HUES48 (cell line): ENCODE measurements at regions not wholly inside any gene's neighbourhood (a gene's known extent, or its start where the extent isn't known, plus 50 kb on each side); places are given as distances from the start of the nearest gene placed in this dataset.

Experiments used
- H3K27ac ChIP-seq: one replicate; pipeline ENCODE4 v1.7.0; 2013; ENCODE audit warnings: low read depth, low read length, inconsistent platforms
- H3K27me3 ChIP-seq: 2 replicates; pipeline ENCODE4 v1.6.1; 2013; ENCODE audit warnings: mild to moderate bottlenecking, low read length; ENCODE audit not compliant: control insufficient read depth, insufficient read depth
- H3K36me3 ChIP-seq: 2 replicates; pipeline ENCODE4 v1.6.1; 2013; ENCODE audit warnings: low read length; ENCODE audit not compliant: control insufficient read depth, insufficient read depth
- H3K4me1 ChIP-seq: 2 replicates; pipeline ENCODE4 v1.6.1; 2013; ENCODE audit warnings: mild to moderate bottlenecking, low read length; ENCODE audit not compliant: control insufficient read depth, insufficient read depth
- H3K4me3 ChIP-seq: 2 replicates; pipeline ENCODE4 v1.5.1; 2013; ENCODE audit warnings: mild to moderate bottlenecking, low read depth, low read length
- H3K9ac ChIP-seq: 2 replicates; pipeline ENCODE4 v1.6.1; 2013; ENCODE audit warnings: mild to moderate bottlenecking, low read depth, low read length, moderate library complexity
- H3K9me3 ChIP-seq: 2 replicates; pipeline ENCODE4 v1.6.1; 2013; ENCODE audit warnings: low read length; ENCODE audit not compliant: control insufficient read depth, insufficient read depth

DNA sequence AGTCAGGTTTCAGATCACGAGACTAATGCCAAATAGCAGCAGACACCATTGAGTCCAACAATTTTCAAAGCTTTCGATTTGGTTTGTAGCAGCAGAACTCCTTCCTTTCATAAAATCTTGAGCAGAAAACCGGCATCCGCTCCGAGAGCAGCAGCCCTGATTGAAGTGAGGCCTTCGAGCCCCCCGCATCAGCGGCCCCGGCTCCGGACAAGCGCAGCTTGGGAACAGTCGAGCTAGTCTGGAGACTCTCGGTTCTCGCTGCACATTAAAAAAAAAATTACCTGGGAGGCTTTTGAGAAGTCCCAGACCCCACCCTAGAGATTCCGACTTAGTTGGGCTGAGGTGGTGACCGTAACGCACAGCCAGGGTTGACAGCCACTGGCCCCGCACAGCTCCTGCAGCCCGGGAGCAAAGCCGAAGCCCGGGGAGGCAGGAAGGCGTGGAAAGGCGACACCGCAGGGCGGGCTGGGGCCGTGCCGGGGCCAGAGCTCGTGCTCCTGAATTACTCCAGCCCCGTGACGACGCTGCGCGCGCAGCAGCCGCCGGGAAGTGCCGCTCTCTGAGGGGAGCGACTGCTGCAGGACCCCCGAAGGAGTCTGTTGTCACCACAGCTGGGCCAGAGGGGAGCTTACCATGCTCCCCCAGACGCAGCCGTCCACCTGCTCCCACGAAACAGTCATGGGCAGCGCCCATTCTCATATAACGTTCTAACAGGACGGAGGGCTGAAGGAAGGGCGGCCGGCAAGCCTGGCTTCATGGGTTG is 57.8 kb downstream of the SPATA19 start:
- Histone ChIP-seq H3K4me1 (0 out of 2 replicates have a peak, but pooled peaks cover 5% of the 10 kb centered on the region), H3K27ac (no peak overlapping the region), H3K27me3 (peaks cover 23% of the 10 kb centered on the region), H3K4me3 (peak overlapping the region; percentile 48; the same call in 1 of the 2 replicates), H3K36me3 (no peaks in the 10 kb centered on the region), H3K9me3 (no peaks in the 10 kb centered on the region), H3K9ac (no peak overlapping the region)

DNA sequence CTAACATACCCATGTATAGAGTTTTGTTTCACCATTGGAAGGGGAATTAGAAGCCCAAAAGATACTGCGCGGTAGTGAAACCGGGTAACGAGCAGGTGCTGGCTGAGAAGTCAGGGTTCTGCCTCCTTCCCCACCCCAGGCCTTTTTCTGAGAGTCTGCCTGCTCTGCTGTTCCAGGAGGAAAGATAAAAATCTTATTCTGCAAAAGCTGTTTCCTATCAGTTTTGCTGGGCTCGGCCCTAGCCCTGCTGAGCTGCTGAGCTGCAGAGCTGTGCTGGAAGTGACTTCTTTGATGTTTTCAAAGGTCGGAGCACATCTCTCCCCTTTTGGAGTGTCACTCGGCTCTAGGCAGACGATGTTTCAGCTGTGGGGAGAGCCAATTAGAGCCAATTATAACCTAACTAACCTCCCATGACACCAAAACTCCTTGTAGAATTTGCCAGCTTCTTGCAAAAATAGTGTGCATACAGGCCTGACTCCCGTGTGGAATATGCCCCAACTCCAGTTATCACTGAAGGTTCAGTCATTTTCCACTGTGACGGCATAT is 59.4 kb downstream of the SPATA19 start:
- no peaks in the 10 kb centered on the region for H3K9me3 ChIP-seq
- H3K4me1 ChIP-seq = 0 out of 2 replicates have a peak, but pooled peaks cover 5% of the 10 kb centered on the region
- no peaks in the 10 kb centered on the region for H3K36me3 ChIP-seq
- no peak overlapping the region for H3K4me3 ChIP-seq
- no peak overlapping the region for H3K9ac ChIP-seq
- no peak overlapping the region for H3K27ac ChIP-seq
- peaks cover 23% of the 10 kb centered on the region for H3K27me3 ChIP-seq

DNA sequence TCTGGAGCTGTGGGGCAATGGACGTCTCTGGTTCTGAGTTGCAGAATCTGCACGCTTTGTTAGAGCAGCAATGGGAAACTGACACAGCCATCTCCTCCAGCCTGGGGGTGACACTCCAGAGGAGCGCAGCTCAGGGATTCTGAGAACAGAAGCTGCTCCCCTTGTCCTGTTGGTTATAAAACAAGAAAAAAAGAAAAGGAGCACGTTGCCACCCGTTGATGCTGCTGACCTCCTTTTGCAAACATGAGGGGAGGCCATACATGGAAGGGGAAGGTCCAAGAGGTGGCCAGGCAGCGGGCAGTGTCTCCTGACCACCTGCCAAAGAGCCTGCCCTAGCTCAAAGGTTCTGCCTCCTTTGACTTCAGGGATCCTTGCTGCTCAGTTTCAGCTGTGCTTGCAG is 61.0 kb downstream of the SPATA19 start:
- Histone ChIP-seq H3K9me3 (no peaks in the 10 kb centered on the region), H3K4me1 (0 out of 2 replicates have a peak, but pooled peaks cover 5% of the 10 kb centered on the region), H3K4me3 (no peak overlapping the region), H3K36me3 (no peaks in the 10 kb centered on the region), H3K9ac (no peak overlapping the region), H3K27me3 (peaks cover 23% of the 10 kb centered on the region), H3K27ac (no peak overlapping the region)

DNA sequence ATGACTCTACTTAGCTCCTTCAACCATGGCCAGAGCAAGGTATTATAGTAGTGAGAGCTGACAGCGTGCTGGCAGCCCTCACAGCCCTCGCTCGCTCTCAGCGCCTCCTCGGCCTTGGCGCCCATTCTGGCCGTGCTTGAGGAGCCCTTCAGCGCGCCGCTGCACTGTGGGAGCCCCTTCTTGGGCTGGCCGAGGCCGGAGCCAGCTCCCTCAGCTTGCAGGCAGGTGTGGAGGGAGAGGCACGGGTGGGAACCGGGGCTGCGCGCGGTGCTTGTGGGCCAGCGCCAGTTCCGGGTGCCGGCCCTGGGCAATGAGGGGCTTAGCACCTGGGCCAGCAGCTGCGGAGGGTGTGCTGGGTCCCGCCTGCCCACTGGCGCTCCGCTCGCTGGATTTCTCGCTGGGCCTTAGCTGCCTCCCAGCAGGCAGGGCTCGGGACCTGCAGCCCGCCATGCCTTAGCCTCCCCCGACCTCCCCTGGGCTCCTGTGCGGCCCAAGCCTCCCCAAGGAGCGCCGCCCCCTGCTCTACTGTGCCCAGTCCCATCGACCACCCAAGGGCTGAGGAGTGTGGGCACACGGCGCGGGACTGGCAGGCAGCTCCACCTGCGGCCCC is 63.1 kb downstream of the SPATA19 start:
- Histone ChIP-seq H3K36me3 (no peaks in the 10 kb centered on the region), H3K4me1 (0 out of 2 replicates have a peak, but pooled peaks cover 3% of the 10 kb centered on the region), H3K9ac (no peak overlapping the region), H3K27ac (no peak overlapping the region), H3K27me3 (peaks cover 10% of the 10 kb centered on the region), H3K9me3 (no peaks in the 10 kb centered on the region), H3K4me3 (no peak overlapping the region)

DNA sequence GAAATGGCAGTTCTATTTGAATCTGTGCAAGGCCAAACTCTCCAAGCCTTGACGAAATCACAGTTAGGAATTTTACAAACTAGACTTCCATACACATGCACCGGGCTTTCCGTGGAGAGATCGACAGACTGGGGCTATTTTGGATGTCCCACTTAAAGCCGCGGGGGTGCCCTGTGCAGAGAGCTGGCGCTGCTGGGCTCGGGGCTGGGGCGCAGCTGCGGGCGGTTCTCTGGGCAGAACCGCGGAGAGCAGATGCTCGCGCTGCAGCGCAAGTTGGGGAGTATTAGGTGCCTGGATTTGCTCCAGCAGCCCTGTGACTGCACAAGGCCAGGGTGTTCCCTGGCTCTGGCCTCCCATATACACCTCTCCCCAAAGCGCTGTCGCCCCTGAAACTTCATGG is 67.2 kb downstream of the SPATA19 start:
- Histone ChIP-seq H3K9ac (no peak overlapping the region), H3K27me3 (no peaks in the 10 kb centered on the region), H3K4me3 (no peak overlapping the region), H3K27ac (no peak overlapping the region), H3K9me3 (peaks cover 3% of the 10 kb centered on the region; the same call in 1 of the 2 replicates), H3K4me1 (0 out of 2 replicates have a peak, but pooled peaks cover 3% of the 10 kb centered on the region), H3K36me3 (no peaks in the 10 kb centered on the region)

DNA sequence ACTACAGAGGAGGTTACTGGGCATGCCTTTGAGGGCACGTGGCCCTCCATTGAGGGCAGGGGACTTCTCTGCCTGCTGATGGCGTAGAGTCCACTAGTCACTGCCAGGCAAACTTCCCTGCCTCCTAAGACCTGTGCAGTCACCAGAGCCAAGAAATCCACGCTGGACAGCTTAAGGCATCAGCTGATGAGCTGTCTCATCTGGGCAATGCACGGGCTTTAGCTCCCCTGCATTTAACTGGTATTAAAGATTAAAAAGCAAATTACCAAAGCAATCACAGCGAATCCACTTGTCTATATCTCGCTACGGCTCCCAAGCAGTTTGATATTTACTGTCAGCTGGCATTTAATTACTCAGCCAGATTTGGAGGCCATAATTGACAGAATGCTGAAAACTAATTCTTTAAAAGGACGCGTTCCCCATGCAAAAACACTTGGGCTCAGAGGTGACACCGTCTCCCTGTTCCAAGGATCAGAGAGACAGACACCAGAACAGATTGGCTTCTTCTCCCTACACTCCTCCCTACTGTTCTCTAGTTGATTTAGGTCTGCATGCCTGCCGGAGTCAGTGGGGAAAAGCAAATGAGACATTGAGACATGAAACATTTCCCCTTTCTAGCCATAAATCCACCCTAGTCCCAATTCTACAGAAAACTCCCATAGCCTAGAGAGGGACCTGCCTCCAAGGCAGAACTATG is 68.5 kb downstream of the SPATA19 start:
- peaks cover 3% of the 10 kb centered on the region; the same call in 1 of the 2 replicates for H3K9me3 ChIP-seq
- no peak overlapping the region for H3K27ac ChIP-seq
- H3K27me3 ChIP-seq = no peaks in the 10 kb centered on the region
- no peak overlapping the region for H3K4me3 ChIP-seq
- 0 out of 2 replicates have a peak, but pooled peaks cover 3% of the 10 kb centered on the region for H3K4me1 ChIP-seq
- H3K9ac ChIP-seq = no peak overlapping the region
- H3K36me3 ChIP-seq = no peaks in the 10 kb centered on the region

DNA sequence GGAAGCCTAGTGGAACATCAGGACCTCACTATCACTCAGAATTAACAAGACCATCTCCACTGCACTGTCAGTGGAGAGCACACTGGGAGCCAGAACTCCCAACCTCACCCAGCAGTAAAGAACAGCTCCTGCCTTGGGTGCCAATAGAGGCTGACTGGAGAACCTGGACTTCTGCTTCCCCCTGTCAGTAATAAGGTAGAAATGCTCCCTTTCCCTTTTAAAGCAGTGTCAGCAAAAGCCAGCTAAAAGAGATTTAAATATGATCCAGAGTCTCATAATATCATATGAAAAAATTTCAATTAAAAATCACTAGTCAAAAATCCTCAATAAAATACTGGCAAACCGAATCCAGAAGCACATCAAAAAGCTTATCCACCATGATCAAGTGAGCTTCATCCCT is 82.8 kb downstream of the SPATA19 start:
- no peak overlapping the region for H3K4me3 ChIP-seq
- no peak overlapping the region for H3K9ac ChIP-seq
- H3K4me1 ChIP-seq = no peaks in the 10 kb centered on the region
- no peaks in the 10 kb centered on the region for H3K36me3 ChIP-seq
- no peaks in the 10 kb centered on the region for H3K27me3 ChIP-seq
- H3K9me3 ChIP-seq = no peaks in the 10 kb centered on the region
- no peak overlapping the region for H3K27ac ChIP-seq

DNA sequence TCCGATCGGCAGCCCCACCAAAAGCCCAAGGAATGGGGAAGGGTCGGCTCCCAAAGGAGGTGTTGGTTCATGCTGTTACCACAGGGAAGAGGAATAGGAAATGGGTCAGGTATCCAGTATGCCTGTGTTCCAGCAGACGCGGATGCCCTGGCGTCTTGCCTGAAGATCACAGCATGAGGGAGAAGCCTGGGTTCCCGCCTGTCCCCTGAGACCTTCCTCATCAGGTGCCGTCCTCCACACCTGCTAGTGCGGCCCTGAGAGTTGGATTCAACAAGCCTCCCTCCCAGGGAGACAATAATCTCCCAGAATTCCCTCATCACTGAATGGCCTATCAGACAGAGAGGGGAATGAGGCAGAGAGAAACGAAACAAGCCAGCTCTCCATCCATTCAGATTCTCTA is 92.2 kb downstream of the SPATA19 start:
- Histone ChIP-seq H3K27ac (no peak overlapping the region), H3K4me3 (no peak overlapping the region), H3K9ac (no peak overlapping the region), H3K36me3 (no peaks in the 10 kb centered on the region), H3K9me3 (no peaks in the 10 kb centered on the region), H3K4me1 (peaks cover 4% of the 10 kb centered on the region; the same call in 1 of the 2 replicates), H3K27me3 (no peaks in the 10 kb centered on the region)

DNA sequence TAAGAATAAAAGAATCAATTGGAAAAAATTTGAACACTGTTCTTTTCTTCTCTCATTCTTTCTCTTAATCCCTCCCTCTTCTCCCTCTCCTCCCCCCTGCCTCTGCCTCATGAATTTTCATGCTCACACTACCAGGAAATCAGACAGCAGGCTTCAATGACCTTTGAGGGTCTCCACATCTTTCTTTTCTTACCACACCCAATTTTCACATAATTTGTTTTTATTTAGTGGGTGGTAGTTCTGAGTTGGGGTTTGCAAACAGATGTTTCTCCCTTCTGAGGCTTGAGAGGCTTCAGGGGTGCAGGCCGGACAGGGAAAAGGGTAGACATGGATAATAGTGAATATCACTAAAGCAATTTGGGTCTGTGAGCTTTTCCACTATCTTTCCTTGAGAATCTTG is 95.5 kb downstream of the SPATA19 start:
- no peak overlapping the region for H3K27ac ChIP-seq
- no peak overlapping the region for H3K9ac ChIP-seq
- H3K27me3 ChIP-seq = no peaks in the 10 kb centered on the region
- H3K36me3 ChIP-seq = no peaks in the 10 kb centered on the region
- no peaks in the 10 kb centered on the region for H3K9me3 ChIP-seq
- H3K4me3 ChIP-seq = no peak overlapping the region
- peaks cover 14% of the 10 kb centered on the region for H3K4me1 ChIP-seq

DNA sequence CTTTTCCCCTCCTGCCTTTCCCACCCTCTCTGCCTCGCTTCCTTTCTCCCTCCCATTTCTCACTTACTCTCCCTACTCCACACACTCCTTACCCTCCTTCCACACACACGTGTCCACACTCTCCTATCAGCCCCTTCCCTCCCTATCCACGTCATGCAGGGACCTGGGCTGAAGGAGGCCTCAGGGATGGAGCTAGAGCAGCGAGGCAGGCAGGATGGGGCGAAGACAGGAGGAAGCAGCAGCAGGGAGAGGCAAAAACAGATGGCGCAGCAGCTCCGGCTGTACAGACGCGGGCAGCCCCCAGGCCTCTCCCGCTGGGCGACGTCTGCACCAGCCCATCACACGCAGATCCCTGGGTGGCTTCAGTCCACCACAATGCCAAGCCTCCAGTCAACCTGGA is 97.9 kb downstream of the SPATA19 start:
- no peak overlapping the region for H3K9ac ChIP-seq
- no peak overlapping the region for H3K27ac ChIP-seq
- no peak overlapping the region for H3K4me3 ChIP-seq
- H3K27me3 ChIP-seq = no peaks in the 10 kb centered on the region
- H3K36me3 ChIP-seq = no peaks in the 10 kb centered on the region
- H3K9me3 ChIP-seq = no peaks in the 10 kb centered on the region
- H3K4me1 ChIP-seq = peaks cover 10% of the 10 kb centered on the region
